H1 (cell line): ENCODE measurements at regions not wholly inside any gene's neighbourhood (a gene's known extent, or its start where the extent isn't known, plus 50 kb on each side); places are given as distances from the start of the nearest gene placed in this dataset.

Experiments
- TF ChIP-seq, protein P1 (sequence below), 3 experiments: IDR thresholded peaks; 1 replicate in 2 of 3; 2 replicates in 1 of 3; pipeline versions ENCODE4 v1.5.1 to v1.6.1; 2011; ENCODE audit warnings: low read length in 3 of 3, mild to moderate bottlenecking in 3 of 3, inconsistent platforms in 2 of 3, low read depth in 1 of 3, moderate library complexity in 1 of 3; ENCODE audit not compliant: insufficient read depth in 1 of 3; ENCODE audit errors: control extremely low read depth in 1 of 3

DNA sequence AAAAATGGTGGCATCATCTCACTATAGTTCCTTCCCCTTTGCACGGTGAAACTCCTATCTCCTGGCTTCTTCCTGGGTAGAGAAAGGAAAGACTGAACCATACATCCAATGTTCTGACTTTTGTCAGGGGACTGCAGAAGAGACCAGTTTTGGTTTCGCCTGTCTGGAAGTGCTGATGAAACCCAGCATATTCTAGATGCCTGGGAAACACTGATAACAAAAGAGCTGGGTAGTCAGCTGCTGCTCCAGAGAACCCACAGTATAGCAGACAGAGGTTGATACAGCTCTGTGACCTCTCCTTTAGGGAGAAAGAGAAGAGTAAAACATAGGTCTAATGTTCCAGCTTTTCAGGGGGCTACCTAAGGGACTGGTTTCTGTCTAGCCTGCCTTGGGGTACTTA is 695.3 kb downstream of the DIAPH3 start (continued):
- TF ChIP-seq, protein P1, sequence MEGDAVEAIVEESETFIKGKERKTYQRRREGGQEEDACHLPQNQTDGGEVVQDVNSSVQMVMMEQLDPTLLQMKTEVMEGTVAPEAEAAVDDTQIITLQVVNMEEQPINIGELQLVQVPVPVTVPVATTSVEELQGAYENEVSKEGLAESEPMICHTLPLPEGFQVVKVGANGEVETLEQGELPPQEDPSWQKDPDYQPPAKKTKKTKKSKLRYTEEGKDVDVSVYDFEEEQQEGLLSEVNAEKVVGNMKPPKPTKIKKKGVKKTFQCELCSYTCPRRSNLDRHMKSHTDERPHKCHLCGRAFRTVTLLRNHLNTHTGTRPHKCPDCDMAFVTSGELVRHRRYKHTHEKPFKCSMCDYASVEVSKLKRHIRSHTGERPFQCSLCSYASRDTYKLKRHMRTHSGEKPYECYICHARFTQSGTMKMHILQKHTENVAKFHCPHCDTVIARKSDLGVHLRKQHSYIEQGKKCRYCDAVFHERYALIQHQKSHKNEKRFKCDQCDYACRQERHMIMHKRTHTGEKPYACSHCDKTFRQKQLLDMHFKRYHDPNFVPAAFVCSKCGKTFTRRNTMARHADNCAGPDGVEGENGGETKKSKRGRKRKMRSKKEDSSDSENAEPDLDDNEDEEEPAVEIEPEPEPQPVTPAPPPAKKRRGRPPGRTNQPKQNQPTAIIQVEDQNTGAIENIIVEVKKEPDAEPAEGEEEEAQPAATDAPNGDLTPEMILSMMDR (IDR thresholded peaks at IDR 0.05; ENCODE audit: control extremely low read depth in 1 of 3, insufficient read depth in 1 of 3, low read depth in 1 of 3, low read length in 3 of 3): no peak
